ENCODE measurements at regions not wholly inside any gene's neighbourhood (a gene's known extent, or its start where the extent isn't known, plus 50 kb on each side); places are given as distances from the start of the nearest gene placed in this dataset.
A peak's percentile ranks its signal among the peaks of the same experiment; 100 is the strongest.
"Not testable (repeated sequence)": the region's sequence is repeated elsewhere in the genome, so short reads cannot be mapped to it uniquely, and the experiment has no call there.

DNA sequence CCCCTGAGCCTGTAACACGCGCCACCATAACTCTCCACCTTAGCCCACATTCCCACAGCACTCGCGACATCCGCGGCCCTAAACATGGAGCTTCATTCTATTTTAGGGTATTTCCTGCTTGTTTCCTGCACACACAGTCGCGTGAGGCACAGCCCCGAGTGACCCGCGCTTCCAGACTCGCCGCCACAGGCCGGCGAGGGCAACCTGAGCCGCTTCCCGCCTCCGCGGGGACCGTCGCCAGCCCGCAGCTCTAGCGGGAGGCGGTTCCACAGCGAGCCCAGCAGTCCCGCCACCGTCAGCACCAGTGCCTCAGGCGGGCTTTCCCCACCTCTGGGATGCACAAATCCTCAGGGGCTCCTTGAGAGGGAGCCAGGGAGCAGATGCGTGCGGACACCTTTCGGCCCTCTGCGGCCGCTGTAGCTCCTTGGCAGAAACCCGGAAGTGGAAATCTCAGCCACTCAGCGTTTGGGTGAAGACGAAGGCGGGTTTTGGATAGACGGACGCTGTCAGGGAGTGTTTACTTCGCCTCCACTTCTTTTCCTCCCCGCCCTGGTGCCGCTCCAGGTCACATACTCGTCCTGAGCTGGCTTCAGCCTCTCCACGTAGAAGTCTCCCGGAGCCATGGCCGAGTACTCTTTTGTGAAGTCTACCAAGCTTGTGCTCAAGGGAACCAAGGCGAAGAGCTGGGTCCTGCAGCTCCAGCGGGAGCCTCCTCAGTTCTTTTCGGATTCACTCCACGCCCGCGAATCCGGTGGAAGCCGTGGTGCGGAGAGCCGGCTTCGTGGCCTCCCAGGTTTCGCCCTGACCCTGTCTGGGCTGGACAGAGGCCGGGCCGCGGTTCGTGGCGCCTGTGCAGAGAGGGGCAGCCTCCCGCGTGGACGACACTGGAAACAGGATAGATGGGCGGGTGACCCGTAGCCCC lies 2177.4 kb upstream of the DEFB115 start:
- peaks cover 11% of the 10 kb centered on the region for H3K9me3 ChIP-seq (ENCODE audit: severe bottlenecking)
- no peaks in the 10 kb centered on the region for H3K36me3 ChIP-seq (ENCODE audit: low read depth)
- H3K27ac ChIP-seq (ENCODE audit: poor library complexity, severe bottlenecking): no peak overlapping the region
- TF ChIP-seq, protein P1, sequence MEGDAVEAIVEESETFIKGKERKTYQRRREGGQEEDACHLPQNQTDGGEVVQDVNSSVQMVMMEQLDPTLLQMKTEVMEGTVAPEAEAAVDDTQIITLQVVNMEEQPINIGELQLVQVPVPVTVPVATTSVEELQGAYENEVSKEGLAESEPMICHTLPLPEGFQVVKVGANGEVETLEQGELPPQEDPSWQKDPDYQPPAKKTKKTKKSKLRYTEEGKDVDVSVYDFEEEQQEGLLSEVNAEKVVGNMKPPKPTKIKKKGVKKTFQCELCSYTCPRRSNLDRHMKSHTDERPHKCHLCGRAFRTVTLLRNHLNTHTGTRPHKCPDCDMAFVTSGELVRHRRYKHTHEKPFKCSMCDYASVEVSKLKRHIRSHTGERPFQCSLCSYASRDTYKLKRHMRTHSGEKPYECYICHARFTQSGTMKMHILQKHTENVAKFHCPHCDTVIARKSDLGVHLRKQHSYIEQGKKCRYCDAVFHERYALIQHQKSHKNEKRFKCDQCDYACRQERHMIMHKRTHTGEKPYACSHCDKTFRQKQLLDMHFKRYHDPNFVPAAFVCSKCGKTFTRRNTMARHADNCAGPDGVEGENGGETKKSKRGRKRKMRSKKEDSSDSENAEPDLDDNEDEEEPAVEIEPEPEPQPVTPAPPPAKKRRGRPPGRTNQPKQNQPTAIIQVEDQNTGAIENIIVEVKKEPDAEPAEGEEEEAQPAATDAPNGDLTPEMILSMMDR (IDR thresholded peaks at IDR 0.05; ENCODE audit: poor library complexity, severe bottlenecking): no peak
- DNase-seq (ENCODE audit: low spot score) (peak; percentile 78), ATAC-seq (ENCODE audit: low read depth) (no peak)
- no peaks in the 10 kb centered on the region for H3K27me3 ChIP-seq (ENCODE audit: insufficient read depth, poor library complexity, severe bottlenecking)
- H3K4me1 ChIP-seq (ENCODE audit: insufficient read depth, poor library complexity, severe bottlenecking): no peaks in the 10 kb centered on the region
- no peak overlapping the region for H3K4me3 ChIP-seq (ENCODE audit: severe bottlenecking)

DNA sequence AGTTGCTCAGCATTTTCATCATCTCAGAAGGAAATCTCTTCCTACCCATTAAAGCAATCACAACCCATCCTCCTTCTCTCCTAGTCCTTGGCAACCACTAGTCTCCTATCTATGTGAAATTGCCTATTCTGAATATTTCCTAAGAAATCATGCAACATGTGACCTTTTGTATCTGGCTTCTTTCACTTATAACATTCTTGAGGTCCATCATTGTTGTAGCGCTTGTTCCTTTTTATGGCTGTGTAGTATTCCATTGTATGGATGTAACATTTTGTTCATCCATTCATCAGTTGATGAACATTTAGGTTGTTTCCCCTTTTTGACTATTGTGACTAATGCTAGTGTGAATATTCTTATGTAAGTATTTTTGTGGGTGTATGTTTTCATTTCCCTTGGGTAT lies 2175.8 kb upstream of the DEFB115 start:
- H3K36me3 ChIP-seq (ENCODE audit: low read depth); H3K27me3 ChIP-seq (ENCODE audit: insufficient read depth, poor library complexity, severe bottlenecking); H3K9me3 ChIP-seq (ENCODE audit: severe bottlenecking); H3K27ac ChIP-seq (ENCODE audit: poor library complexity, severe bottlenecking); DNase-seq (ENCODE audit: low spot score); H3K4me3 ChIP-seq (ENCODE audit: severe bottlenecking); ATAC-seq (ENCODE audit: low read depth); H3K4me1 ChIP-seq (ENCODE audit: insufficient read depth, poor library complexity, severe bottlenecking): not testable (repeated sequence)

DNA sequence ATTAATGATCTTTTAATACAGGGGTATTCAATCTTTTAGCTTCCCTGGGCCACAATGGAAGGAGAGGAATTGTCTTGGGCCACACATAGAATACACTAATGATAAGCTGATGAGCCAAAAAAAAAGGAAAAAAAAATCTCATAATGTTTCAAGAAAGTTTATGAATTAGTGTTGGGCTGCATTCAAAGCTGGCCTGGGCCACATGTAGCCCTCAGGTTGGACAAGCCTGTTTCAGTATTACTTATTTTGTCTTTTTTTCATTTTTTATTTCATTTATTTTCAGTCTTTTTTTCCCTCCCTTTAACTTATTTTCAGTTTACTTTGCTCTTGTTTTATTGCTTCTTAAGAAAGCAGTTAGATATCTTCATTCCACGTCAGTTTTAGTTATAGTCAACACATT lies 2171.8 kb upstream of the DEFB115 start:
- no peak for DNase-seq (ENCODE audit: low spot score)

DNA sequence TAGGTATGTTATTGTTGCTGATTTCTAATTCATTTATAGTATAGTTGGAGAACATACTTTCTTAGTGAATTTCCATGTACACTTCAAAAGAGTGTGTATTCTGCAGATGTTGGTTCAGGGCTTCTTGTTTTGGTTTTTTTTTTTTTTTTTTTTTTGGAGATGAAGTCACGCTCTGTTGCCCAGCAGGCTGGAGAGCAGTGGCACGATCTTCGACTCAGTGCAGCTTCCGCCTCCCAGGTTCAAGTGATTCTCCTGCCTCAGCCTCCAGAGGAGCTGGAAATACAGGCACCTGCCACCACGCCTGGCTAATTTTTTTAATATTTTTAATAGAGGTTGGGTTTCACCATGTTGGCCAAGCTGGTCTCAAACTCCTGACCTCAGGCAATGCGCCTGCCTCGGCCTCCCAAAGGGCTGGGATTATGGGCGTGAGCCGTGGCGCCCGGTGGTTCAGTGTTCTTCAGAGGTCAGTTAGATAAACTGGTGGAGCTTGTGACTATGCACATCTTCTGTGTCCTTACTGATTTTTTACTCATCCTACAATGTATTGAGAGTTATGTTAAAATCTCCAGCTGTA lies 2171.2 kb upstream of the DEFB115 start:
- not testable (repeated sequence) for H3K27ac ChIP-seq (ENCODE audit: poor library complexity, severe bottlenecking); H3K4me3 ChIP-seq (ENCODE audit: severe bottlenecking); H3K27me3 ChIP-seq (ENCODE audit: insufficient read depth, poor library complexity, severe bottlenecking); DNase-seq (ENCODE audit: low spot score); H3K4me1 ChIP-seq (ENCODE audit: insufficient read depth, poor library complexity, severe bottlenecking); H3K36me3 ChIP-seq (ENCODE audit: low read depth); ATAC-seq (ENCODE audit: low read depth)
- H3K9me3 ChIP-seq (ENCODE audit: severe bottlenecking): peaks cover 10% of the 10 kb centered on the region

More for the DNA sequence above, 2171.8 kb upstream of the DEFB115 start:
- no peak overlapping the region for H3K27ac ChIP-seq (ENCODE audit: poor library complexity, severe bottlenecking)
- TF ChIP-seq, protein P1 (IDR thresholded peaks at IDR 0.05; ENCODE audit: poor library complexity, severe bottlenecking): no peak
- no peak for ATAC-seq (ENCODE audit: low read depth)
- peaks cover 10% of the 10 kb centered on the region for H3K9me3 ChIP-seq (ENCODE audit: severe bottlenecking)
- H3K36me3 ChIP-seq (ENCODE audit: low read depth): no peaks in the 10 kb centered on the region
- H3K27me3 ChIP-seq (ENCODE audit: insufficient read depth, poor library complexity, severe bottlenecking): peaks cover 4% of the 10 kb centered on the region
- no peaks in the 10 kb centered on the region for H3K4me1 ChIP-seq (ENCODE audit: insufficient read depth, poor library complexity, severe bottlenecking)
- H3K4me3 ChIP-seq (ENCODE audit: severe bottlenecking): no peak overlapping the region

DNA sequence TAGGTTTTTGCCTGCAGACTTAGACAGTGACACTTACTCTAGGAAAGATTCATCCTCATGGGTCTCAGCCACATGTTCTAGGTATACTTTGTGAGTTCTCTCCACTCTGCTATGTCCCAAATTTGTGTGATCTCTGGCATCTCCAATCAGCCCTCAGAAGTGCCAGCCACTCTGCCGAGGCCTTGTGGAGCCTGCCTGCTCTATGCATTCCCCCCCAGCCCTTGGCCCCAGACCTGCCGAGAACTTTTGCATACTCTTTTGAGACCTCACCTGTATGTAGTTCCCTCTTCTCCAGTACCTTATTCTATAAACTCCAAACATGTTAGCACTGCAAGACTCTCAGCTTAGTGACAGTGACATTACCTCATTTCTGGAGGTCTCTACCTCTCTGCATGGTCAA lies 2170.5 kb upstream of the DEFB115 start:
- TF ChIP-seq, protein P1 (IDR thresholded peaks at IDR 0.05; ENCODE audit: poor library complexity, severe bottlenecking): no peak
- Histone ChIP-seq H3K27ac (ENCODE audit: poor library complexity, severe bottlenecking) (no peak overlapping the region), H3K4me1 (ENCODE audit: insufficient read depth, poor library complexity, severe bottlenecking) (no peaks in the 10 kb centered on the region), H3K9me3 (ENCODE audit: severe bottlenecking) (peaks cover 8% of the 10 kb centered on the region), H3K36me3 (ENCODE audit: low read depth) (no peaks in the 10 kb centered on the region), H3K4me3 (ENCODE audit: severe bottlenecking) (no peak overlapping the region), H3K27me3 (ENCODE audit: insufficient read depth, poor library complexity, severe bottlenecking) (peaks cover 4% of the 10 kb centered on the region)
- DNase-seq (ENCODE audit: low spot score): no peak
- ATAC-seq (ENCODE audit: low read depth): no peak

DNA sequence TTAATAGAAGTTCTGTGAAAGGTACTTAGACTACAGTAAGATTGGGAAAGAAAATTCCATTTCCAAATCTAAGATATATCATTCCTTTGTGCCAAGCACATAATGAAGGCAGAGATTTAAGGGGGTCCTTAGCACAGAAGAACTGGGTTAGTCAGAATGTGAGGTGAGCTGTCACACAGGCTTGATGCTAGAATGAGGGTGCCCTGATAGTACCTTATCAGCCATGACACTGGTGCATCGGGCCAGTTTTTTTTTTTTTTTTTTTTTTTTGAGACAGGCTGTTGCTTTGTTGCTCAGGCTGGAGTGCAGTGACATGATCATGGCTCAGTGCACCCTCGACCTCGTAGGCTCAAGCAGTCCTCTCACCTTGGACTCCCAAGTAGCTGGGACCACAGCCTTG lies 2169.6 kb upstream of the DEFB115 start:
- H3K9me3 ChIP-seq (ENCODE audit: severe bottlenecking); H3K27me3 ChIP-seq (ENCODE audit: insufficient read depth, poor library complexity, severe bottlenecking); H3K4me1 ChIP-seq (ENCODE audit: insufficient read depth, poor library complexity, severe bottlenecking); ATAC-seq (ENCODE audit: low read depth); H3K4me3 ChIP-seq (ENCODE audit: severe bottlenecking); H3K36me3 ChIP-seq (ENCODE audit: low read depth); DNase-seq (ENCODE audit: low spot score); H3K27ac ChIP-seq (ENCODE audit: poor library complexity, severe bottlenecking): not testable (repeated sequence)

All from RWPE2 (cell line).